ENCODE measurements at regions not wholly inside any gene's neighbourhood (a gene's known extent, or its start where the extent isn't known, plus 50 kb on each side); places are given as distances from the start of the nearest gene placed in this dataset.

GRCh38 chr7:106774768-106775551, 90.1 kb upstream of the PIK3CG start:
- in situ Hi-C loops (cut with MboI; ENCODE audit: low sequenced_read_pairs) = no loop called here

- in situ Hi-C loops (cut with MboI; ENCODE audit: low sequenced_read_pairs) = no loop called here
Measured at GRCh38 chr7:106775552-106775936, 89.5 kb upstream of the PIK3CG start.

GRCh38 chr7:106775975-106776607, 89.0 kb upstream of the PIK3CG start:
- in situ Hi-C loops (cut with MboI; ENCODE audit: low sequenced_read_pairs) = no loop called here

GRCh38 chr7:106776618-106777347, 88.3 kb upstream of the PIK3CG start:
- in situ Hi-C loops (cut with MboI; ENCODE audit: low sequenced_read_pairs) = no loop called here

- in situ Hi-C loops (cut with MboI; ENCODE audit: low sequenced_read_pairs) = no loop called here
Measured at GRCh38 chr7:106777674-106778299, 87.3 kb upstream of the PIK3CG start.

- in situ Hi-C loops (cut with MboI; ENCODE audit: low sequenced_read_pairs) = no loop called here
Measured at GRCh38 chr7:106778656-106779250, 86.3 kb upstream of the PIK3CG start.

- in situ Hi-C loops (cut with MboI; ENCODE audit: low sequenced_read_pairs) = no loop called here
Measured at GRCh38 chr7:106779877-106780276, 85.2 kb upstream of the PIK3CG start.

- in situ Hi-C loops (cut with MboI; ENCODE audit: low sequenced_read_pairs) = no loop called here
Measured at GRCh38 chr7:106781007-106781406, 84.1 kb upstream of the PIK3CG start.

- in situ Hi-C loops (cut with MboI; ENCODE audit: low sequenced_read_pairs) = no loop called here
Measured at GRCh38 chr7:106781828-106782544, 83.1 kb upstream of the PIK3CG start.

GRCh38 chr7:106783286-106783685, 81.8 kb upstream of the PIK3CG start:
- in situ Hi-C loops (cut with MboI; ENCODE audit: low sequenced_read_pairs) = no loop called here

- in situ Hi-C loops (cut with MboI; ENCODE audit: low sequenced_read_pairs) = no loop called here
Measured at GRCh38 chr7:106788637-106789036, 76.4 kb upstream of the PIK3CG start.

GRCh38 chr7:106791526-106791925, 73.6 kb upstream of the PIK3CG start:
- in situ Hi-C loops (cut with MboI; ENCODE audit: low sequenced_read_pairs) = loop anchor here (10.0 kb wide), 1 partner anchor 353 kb away; no protein-coding TSS in a partner anchor

- in situ Hi-C loops (cut with MboI; ENCODE audit: low sequenced_read_pairs) = loop anchor here (10.0 kb wide), 1 partner anchor 352 kb away; no protein-coding TSS in a partner anchor
Measured at GRCh38 chr7:106792233-106792926, 72.7 kb upstream of the PIK3CG start.

GRCh38 chr7:106793015-106793975, 71.8 kb upstream of the PIK3CG start:
- in situ Hi-C loops (cut with MboI; ENCODE audit: low sequenced_read_pairs) = loop anchor here (10.0 kb wide), 1 partner anchor 352 kb away; no protein-coding TSS in a partner anchor

- in situ Hi-C loops (cut with MboI; ENCODE audit: low sequenced_read_pairs) = loop anchor here (10.0 kb wide), 1 partner anchor 350 kb away; no protein-coding TSS in a partner anchor
Measured at GRCh38 chr7:106794276-106795083, 70.6 kb upstream of the PIK3CG start.

- in situ Hi-C loops (cut with MboI; ENCODE audit: low sequenced_read_pairs) = loop anchor here (10.0 kb wide), 1 partner anchor 350 kb away; no protein-coding TSS in a partner anchor
Measured at GRCh38 chr7:106795084-106795876, 69.8 kb upstream of the PIK3CG start.

- in situ Hi-C loops (cut with MboI; ENCODE audit: low sequenced_read_pairs) = loop anchor here (10.0 kb wide), 1 partner anchor 349 kb away; no protein-coding TSS in a partner anchor
Measured at GRCh38 chr7:106795877-106796231, 69.2 kb upstream of the PIK3CG start.

Data from HL-60/S4 (cell line).